NCI-H1417 treated with DMSO at 0.1 percent for 48 hours (cell line): ENCODE measurements at regions not wholly inside any gene's neighbourhood (a gene's known extent, or its start where the extent isn't known, plus 50 kb on each side); places are given as distances from the start of the nearest gene placed in this dataset.

Experiments
- DNase-seq: peaks from one replicate; lab custom pipeline; 2025; lab: John Stamatoyannopoulos, UW

DNA sequence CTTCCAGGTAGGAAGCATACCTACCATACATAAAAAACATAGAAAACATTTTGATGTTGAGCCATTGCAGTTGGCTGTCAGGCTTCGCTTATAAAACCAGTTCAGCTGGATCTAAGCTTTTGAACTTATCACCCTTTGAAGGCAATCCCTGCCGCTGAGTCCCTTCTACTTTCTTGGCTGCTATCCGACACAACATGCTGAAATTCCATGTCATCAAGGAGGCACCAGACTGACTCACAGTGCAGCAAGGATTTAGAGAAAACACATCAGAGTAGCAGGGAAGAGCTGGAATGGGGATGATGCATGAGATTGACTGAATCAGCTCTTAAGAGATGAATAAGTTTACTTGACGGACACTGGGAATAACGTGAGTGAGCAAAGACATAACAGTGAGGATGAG lies 135.0 kb upstream of the MAN1A1 start:
- no peak for DNase-seq

GRCh38 chr6:119483908-119484307 lies 134.3 kb upstream of the MAN1A1 start:
- no peak for DNase-seq

- no peak for DNase-seq
These were observed 133.3 kb upstream of the MAN1A1 start for GRCh38 chr6:119482850-119483285.

- no peak for DNase-seq
These were observed 132.4 kb upstream of the MAN1A1 start for GRCh38 chr6:119481976-119482375.

DNA sequence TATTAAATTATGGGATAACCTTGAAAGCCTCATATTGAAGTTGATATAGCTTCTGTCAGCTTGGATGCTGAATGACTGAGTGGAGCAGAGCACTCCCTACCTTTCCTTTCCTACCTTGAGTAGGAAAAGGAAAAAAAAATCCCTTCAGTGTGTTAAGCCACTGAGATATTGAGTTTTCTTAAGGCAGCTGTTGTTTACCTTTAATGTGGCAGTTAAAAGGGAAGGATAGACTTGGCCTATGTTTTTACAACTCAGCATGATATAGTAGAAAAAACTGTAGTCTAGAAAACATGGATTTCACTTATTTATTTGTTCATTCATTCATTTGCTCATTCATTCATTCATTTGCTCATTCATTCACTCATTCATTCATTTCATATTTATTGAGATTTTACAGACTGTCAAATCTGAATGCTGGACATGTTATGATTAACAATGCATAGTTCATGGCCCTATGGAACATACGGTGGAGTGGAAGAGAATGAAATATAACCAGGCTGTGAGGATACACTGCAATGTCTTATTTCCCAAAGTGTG lies 131.5 kb upstream of the MAN1A1 start:
- no peak for DNase-seq

GRCh38 chr6:119479860-119480655 lies 130.5 kb upstream of the MAN1A1 start:
- DNase-seq, result no peak

- no peak for DNase-seq
These were observed 127.0 kb upstream of the MAN1A1 start for GRCh38 chr6:119476554-119476953.

GRCh38 chr6:119476024-119476423 lies 126.5 kb upstream of the MAN1A1 start:
- no peak for DNase-seq

DNA sequence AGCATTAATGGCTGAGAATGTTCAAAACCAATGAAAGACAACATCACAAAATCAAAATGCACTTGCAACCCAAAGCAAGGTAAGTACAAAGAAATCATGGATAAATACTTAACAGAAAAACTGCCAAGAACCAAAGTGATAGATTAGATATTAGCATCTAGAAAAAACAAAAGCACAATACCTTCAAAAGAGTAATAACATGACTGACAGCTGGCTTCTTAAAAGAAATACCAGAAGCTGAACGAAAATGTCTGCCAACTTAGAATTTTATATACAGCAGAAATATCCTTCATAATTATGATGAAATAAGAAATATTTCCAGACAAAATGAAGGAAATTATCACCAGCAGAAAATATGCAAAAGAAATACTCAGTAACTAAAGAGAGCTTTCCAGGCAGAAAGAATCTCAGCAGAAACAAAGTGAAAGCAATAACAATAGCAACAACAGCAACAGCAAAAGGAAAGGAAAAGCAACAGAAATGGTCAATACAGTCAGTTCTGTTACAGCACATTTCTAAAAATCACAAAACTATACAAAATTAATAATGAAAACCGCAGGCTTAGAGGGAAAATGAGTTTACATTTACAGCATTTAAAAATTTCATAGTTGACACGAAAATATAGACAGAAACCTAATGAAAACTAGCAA lies 121.5 kb upstream of the MAN1A1 start:
- DNase-seq, result no peak

- DNase-seq, result no peak
These were observed 118.0 kb upstream of the MAN1A1 start for GRCh38 chr6:119467488-119468081.

- no peak for DNase-seq
These were observed 116.7 kb upstream of the MAN1A1 start for GRCh38 chr6:119466226-119466625.

DNA sequence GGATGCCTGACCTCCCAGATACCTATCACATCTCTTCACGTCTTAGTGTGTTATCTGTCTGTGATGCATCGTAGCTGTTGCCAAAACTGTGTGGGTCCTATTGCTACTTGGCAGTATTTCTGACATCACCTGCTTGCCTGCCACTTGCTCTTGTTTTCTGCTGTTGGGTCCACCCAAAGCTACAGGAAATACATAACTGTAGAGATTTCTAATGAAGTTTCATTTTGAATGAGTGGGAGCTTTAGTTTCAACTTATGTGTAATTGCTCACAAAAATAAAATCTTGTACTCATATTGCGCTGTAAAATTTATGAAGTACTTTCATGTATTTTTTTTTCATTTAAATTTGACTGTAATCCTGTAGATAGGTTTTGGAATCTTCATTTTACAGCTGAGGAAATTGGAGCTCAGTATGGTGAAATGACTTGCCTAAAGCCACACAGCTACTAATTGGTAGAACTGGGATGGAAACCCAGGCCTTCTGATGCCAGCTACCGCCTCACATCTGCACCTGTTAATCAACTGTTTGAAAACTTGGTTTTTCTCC lies 113.6 kb upstream of the MAN1A1 start:
- no peak for DNase-seq

DNA sequence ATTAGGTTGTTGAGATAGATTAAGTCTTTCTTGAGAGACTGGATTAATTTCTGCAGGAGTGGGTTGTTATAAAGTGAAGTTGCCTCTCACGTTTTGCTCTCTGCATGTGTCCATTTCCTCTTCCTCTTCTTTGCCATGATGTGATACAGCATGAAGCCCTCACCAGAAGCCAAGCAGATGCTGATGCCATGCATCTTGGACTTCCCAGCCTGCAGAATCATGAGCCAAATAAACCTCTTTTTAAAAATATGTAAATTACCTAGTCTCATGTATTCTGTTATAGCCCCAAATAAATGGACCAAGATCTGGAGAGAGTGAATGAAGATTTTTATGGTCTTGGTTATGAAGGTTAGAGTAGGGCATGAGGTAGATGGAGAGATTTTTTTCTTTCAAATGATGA lies 111.6 kb upstream of the MAN1A1 start:
- no peak for DNase-seq

GRCh38 chr6:119459207-119459974 lies 109.8 kb upstream of the MAN1A1 start:
- no peak for DNase-seq

- DNase-seq, result no peak
These were observed 105.2 kb upstream of the MAN1A1 start for GRCh38 chr6:119454714-119455113.

DNA sequence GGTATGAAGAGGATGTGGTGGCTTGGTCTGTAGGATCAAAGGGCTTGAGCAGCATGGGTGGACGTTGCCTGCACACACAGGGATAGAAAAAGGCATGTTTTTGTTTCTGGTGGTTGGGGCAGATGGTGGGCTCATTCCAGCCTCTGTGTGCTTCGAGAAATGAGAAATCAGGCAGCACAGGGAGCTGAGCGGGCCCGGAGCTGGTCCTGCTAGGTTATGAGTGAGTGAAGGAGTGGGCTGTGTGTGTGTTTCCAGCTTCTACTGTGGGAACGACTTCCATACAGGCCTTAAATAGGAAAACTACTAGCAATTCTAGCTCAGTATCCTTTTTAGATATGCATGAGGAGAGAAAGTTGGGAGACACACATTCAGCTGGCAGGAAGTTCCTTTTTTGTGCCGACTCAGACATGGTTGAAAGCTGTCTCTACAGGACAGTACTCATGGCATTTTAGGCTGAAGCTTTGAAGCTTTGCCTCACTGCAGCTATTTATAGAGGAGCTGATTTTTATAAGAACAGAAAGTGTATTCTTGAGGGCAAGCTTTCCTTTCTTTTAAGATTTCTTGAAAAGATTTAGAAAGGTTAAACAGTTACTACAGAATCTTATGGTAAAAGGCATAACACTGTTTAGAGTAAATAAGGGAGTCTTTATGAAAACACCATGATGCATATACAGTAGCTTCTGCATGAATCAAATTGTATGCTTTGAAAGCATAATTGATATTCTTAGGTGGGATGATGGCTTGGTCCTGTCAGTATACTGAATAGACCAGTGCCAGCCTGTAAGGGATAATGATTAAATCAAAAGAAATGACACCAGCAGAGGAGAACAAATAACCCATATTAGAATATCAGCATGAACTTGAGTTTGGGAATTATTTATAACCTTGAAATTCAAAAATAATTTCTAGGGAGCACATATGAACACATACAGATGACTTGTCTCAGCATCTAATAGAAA lies 104.0 kb upstream of the MAN1A1 start:
- DNase-seq, result no peak

DNA sequence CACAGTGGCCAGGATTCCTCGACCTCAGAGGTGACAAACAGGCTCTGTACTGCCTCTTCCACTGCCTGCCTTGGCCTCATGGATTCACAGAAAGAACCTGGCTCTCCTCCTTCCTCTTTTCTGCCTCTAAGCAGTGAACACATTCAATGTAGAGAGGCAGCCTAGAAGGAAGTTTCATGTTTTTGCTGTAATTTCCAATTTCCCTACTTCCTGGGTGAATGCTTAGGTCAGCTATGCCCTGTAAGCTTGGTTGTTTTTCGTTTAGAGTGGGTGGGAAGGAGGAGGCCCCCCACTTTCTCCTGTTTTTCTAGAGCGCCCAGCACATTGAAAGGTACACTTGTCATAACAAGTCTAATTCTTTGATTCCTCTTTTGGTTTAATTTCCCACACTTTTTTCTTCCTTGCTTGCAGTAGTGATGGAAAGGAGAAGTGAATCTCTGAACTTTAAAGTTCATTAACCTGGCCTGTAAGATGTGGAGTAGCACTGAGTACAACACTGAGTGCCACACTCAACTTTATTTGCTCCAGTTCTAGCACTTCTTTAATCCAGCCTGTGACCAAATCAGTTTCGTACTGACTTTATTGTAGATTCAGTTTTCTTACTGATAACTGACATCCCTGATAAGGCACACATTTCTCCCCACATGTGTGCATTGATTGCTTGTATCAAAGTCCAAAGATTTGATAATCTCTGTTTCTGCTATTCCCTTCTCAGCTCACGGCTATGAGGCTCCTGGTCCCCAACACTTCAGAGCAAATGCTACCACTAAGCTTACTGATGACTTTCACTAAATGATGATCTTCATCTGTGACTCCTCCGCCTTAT lies 100.0 kb upstream of the MAN1A1 start:
- no peak for DNase-seq

DNA sequence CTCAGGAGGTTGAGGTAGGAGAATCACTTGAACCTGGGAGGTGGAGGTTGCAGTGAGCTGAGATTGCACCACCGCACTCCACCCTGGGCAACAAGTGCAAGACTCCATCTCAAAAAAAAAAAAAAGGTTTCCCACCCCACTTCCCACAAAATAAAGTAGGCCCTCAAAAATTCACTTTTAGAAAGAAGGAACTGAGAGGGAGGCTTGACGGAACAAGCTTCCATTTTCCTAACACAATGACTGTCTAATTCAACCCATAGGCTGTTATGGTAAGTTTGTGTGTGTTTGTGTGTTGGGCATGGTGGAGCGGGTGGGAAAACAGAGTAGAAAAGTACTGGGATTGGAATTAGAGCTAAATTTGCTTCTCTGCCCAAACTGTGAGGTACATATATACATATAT lies 98.4 kb upstream of the MAN1A1 start:
- no peak for DNase-seq

DNA sequence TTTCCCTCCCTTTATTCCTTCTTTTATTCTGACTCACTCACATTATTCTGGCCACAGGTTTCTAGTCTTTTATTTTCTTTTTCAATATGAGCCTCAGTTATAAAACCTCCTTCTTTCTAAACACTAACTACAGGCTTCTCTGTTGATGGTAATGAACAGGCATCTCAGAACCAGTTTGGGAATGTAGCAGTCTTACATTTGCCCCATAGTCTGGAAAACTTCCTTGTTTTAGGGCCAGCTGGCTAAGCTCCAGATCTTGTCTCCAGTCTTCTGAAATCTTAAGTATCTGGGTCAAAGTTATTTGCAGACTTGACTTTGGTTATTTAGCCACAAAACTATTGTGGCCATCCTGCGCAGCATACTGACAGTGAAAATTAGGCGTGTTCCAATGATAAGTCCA lies 97.0 kb upstream of the MAN1A1 start:
- DNase-seq, result no peak

GRCh38 chr6:119446115-119446554 lies 96.6 kb upstream of the MAN1A1 start:
- no peak for DNase-seq
